ENCODE measurements at regions not wholly inside any gene's neighbourhood (a gene's known extent, or its start where the extent isn't known, plus 50 kb on each side); places are given as distances from the start of the nearest gene placed in this dataset.

GRCh38 chr18:2111456-2111855 lies 459.8 kb downstream of the METTL4 start:
- TF ChIP-seq CTCF (IDR thresholded peaks at IDR 0.05; ENCODE audit: low read depth, low read length) = no peak
- DNase-seq (ENCODE audit: extremely low read depth, low read depth) = no peak

- TF ChIP-seq CTCF (IDR thresholded peaks at IDR 0.05; ENCODE audit: low read depth, low read length) = no peak
- no peak for DNase-seq (ENCODE audit: extremely low read depth, low read depth)
Observed at GRCh38 chr18:2112435-2113045, 458.8 kb downstream of the METTL4 start.

- no peak for TF ChIP-seq CTCF (IDR thresholded peaks at IDR 0.05; ENCODE audit: low read depth, low read length)
Observed at GRCh38 chr18:2114289-2114688, 457.0 kb downstream of the METTL4 start.

GRCh38 chr18:2114765-2115164 lies 456.5 kb downstream of the METTL4 start:
- no peak for TF ChIP-seq CTCF (IDR thresholded peaks at IDR 0.05; ENCODE audit: low read depth, low read length)
- DNase-seq (ENCODE audit: extremely low read depth, low read depth) = no peak

More at GRCh38 chr18:2114289-2114688, 457.0 kb downstream of the METTL4 start:
- no peak for DNase-seq (ENCODE audit: extremely low read depth, low read depth)

GRCh38 chr18:2121224-2121623 lies 450.1 kb downstream of the METTL4 start:
- no peak; the same call in 1 of the 2 replicates for TF ChIP-seq CTCF (IDR thresholded peaks at IDR 0.05; ENCODE audit: low read depth, low read length)
- no peak for DNase-seq (ENCODE audit: extremely low read depth, low read depth)

- no peak for DNase-seq (ENCODE audit: extremely low read depth, low read depth)
- TF ChIP-seq CTCF (IDR thresholded peaks at IDR 0.05; ENCODE audit: low read depth, low read length) = no peak
Observed at GRCh38 chr18:2123077-2123476, 448.2 kb downstream of the METTL4 start.

GRCh38 chr18:2134364-2134763 lies 436.9 kb downstream of the METTL4 start:
- DNase-seq (ENCODE audit: extremely low read depth, low read depth) = no peak
- no peak; the same call in 1 of the 2 replicates for TF ChIP-seq CTCF (IDR thresholded peaks at IDR 0.05; ENCODE audit: low read depth, low read length)

All from AG09319 (cell line).